ENCODE measurements at regions not wholly inside any gene's neighbourhood (a gene's known extent, or its start where the extent isn't known, plus 50 kb on each side); places are given as distances from the start of the nearest gene placed in this dataset.

- no peak overlapping the region for H3K4me3 ChIP-seq (ENCODE audit: low read depth, low read length)
- CTCF ChIA-PET = no interaction called here
- H3K36me3 ChIP-seq (ENCODE audit: control insufficient read depth, insufficient read depth, low read length) = no peaks in the 10 kb centered on the region
- no peaks in the 10 kb centered on the region for H3K27me3 ChIP-seq (ENCODE audit: control insufficient read depth, insufficient read depth, low read length)
- no peak for TF ChIP-seq CTCF (IDR thresholded peaks at IDR 0.05; ENCODE audit: insufficient read depth, low read depth, low read length)
- no peak for DNase-seq (ENCODE audit: low read depth)
- POLR2A ChIA-PET = no interaction called here
Observed at GRCh38 chr3:88321363-88322050, 171.7 kb downstream of the C3orf38 start.

GRCh38 chr3:88324788-88325187 is 175.0 kb downstream of the C3orf38 start:
- no peak for TF ChIP-seq CTCF (IDR thresholded peaks at IDR 0.05; ENCODE audit: insufficient read depth, low read depth, low read length)
- no peaks in the 10 kb centered on the region for H3K27me3 ChIP-seq (ENCODE audit: control insufficient read depth, insufficient read depth, low read length)
- ChIA-PET POLR2A (no interaction called here), CTCF (interaction anchor here (0.6 kb wide), 1 partner anchor 1079 kb away, joined by 4 read pairs; no protein-coding TSS in a partner anchor)
- no peaks in the 10 kb centered on the region for H3K36me3 ChIP-seq (ENCODE audit: control insufficient read depth, insufficient read depth, low read length)
- no peak for DNase-seq (ENCODE audit: low read depth)
- H3K4me3 ChIP-seq (ENCODE audit: low read depth, low read length) = no peak overlapping the region

GRCh38 chr3:88334187-88334868 is 184.6 kb downstream of the C3orf38 start:
- Histone ChIP-seq H3K36me3 (ENCODE audit: control insufficient read depth, insufficient read depth, low read length) (no peaks in the 10 kb centered on the region), H3K27me3 (ENCODE audit: control insufficient read depth, insufficient read depth, low read length) (no peaks in the 10 kb centered on the region), H3K4me3 (ENCODE audit: low read depth, low read length) (no peak overlapping the region)
- no peak for TF ChIP-seq CTCF (IDR thresholded peaks at IDR 0.05; ENCODE audit: insufficient read depth, low read depth, low read length)
- no peak for DNase-seq (ENCODE audit: low read depth)
- POLR2A ChIA-PET = no interaction called here
- CTCF ChIA-PET = no interaction called here

- Histone ChIP-seq H3K27me3 (ENCODE audit: control insufficient read depth, insufficient read depth, low read length) (no peaks in the 10 kb centered on the region), H3K4me3 (ENCODE audit: low read depth, low read length) (no peak overlapping the region), H3K36me3 (ENCODE audit: control insufficient read depth, insufficient read depth, low read length) (no peaks in the 10 kb centered on the region)
- DNase-seq (ENCODE audit: low read depth) = no peak
- ChIA-PET POLR2A (no interaction called here), CTCF (no interaction called here)
- no peak for TF ChIP-seq CTCF (IDR thresholded peaks at IDR 0.05; ENCODE audit: insufficient read depth, low read depth, low read length)
Observed at GRCh38 chr3:88336894-88337293, 187.1 kb downstream of the C3orf38 start.

GRCh38 chr3:88343264-88343663 is 193.5 kb downstream of the C3orf38 start:
- Histone ChIP-seq H3K27me3 (ENCODE audit: control insufficient read depth, insufficient read depth, low read length) (no peaks in the 10 kb centered on the region), H3K36me3 (ENCODE audit: control insufficient read depth, insufficient read depth, low read length) (no peaks in the 10 kb centered on the region), H3K4me3 (ENCODE audit: low read depth, low read length) (no peak overlapping the region)
- no peak for TF ChIP-seq CTCF (IDR thresholded peaks at IDR 0.05; ENCODE audit: insufficient read depth, low read depth, low read length)
- ChIA-PET POLR2A (no interaction called here), CTCF (no interaction called here)
- DNase-seq (ENCODE audit: low read depth) = no peak
